ENCODE measurements at regions not wholly inside any gene's neighbourhood (a gene's known extent, or its start where the extent isn't known, plus 50 kb on each side); places are given as distances from the start of the nearest gene placed in this dataset.

DNA sequence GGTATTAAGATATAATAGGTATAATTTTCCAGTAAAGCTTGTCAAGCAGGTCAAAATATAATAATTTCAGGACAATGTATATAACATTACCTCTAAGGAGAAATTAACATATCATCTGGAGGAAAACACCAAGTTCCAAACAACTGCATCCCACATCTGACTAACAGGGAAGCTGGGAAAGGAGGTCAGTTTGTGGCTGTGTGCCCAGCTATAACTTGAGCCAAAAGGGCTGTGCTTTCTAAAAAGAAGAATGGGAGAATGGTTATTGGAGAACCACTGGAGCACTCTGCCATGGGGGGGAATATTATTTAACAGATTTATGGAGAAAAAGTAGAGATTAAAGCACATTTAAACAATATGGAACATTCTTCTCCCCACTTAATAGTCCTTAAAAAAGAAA, 390.6 kb upstream of the PKDCC start:
- TF ChIP-seq, protein P1, sequence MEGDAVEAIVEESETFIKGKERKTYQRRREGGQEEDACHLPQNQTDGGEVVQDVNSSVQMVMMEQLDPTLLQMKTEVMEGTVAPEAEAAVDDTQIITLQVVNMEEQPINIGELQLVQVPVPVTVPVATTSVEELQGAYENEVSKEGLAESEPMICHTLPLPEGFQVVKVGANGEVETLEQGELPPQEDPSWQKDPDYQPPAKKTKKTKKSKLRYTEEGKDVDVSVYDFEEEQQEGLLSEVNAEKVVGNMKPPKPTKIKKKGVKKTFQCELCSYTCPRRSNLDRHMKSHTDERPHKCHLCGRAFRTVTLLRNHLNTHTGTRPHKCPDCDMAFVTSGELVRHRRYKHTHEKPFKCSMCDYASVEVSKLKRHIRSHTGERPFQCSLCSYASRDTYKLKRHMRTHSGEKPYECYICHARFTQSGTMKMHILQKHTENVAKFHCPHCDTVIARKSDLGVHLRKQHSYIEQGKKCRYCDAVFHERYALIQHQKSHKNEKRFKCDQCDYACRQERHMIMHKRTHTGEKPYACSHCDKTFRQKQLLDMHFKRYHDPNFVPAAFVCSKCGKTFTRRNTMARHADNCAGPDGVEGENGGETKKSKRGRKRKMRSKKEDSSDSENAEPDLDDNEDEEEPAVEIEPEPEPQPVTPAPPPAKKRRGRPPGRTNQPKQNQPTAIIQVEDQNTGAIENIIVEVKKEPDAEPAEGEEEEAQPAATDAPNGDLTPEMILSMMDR (IDR thresholded peaks at IDR 0.05): no peak
- TF ChIP-seq EP300 (IDR thresholded peaks at IDR 0.05): no peak
- TF ChIP-seq POLR2AphosphoS5 (IDR thresholded peaks at IDR 0.05): no peak

Data from stomach (tissue), 4 donors.